DMS 273 (cell line): ENCODE measurements at regions not wholly inside any gene's neighbourhood (a gene's known extent, or its start where the extent isn't known, plus 50 kb on each side); places are given as distances from the start of the nearest gene placed in this dataset.

Experiments used
- DNase-seq: peaks from one replicate; lab custom pipeline; 2025; ENCODE audit not compliant: unreplicated experiment; lab: John Stamatoyannopoulos, UW

GRCh38 chr10:110396284-110396651 lies 91.5 kb upstream of the SMNDC1 start:
- no peak for DNase-seq

GRCh38 chr10:110397856-110398255 lies 93.1 kb upstream of the SMNDC1 start:
- no peak for DNase-seq

GRCh38 chr10:110398419-110399105 lies 93.8 kb upstream of the SMNDC1 start:
- DNase-seq = peak; percentile 39

- no peak for DNase-seq
Observed at GRCh38 chr10:110399106-110399964, 94.6 kb upstream of the SMNDC1 start.

- DNase-seq = peak; percentile 6
Observed at GRCh38 chr10:110399965-110400933, 95.5 kb upstream of the SMNDC1 start.

- DNase-seq = no peak
Observed at GRCh38 chr10:110401401-110402076, 96.2 kb upstream of the DUSP5 start.

- no peak for DNase-seq
Observed at GRCh38 chr10:110402077-110402416, 95.7 kb upstream of the DUSP5 start.

GRCh38 chr10:110403593-110403992 lies 94.1 kb upstream of the DUSP5 start:
- no peak for DNase-seq

GRCh38 chr10:110404413-110404812 lies 93.3 kb upstream of the DUSP5 start:
- DNase-seq = no peak

GRCh38 chr10:110404825-110405224 lies 92.9 kb upstream of the DUSP5 start:
- DNase-seq = no peak

- DNase-seq = no peak
Observed at GRCh38 chr10:110405380-110405779, 92.3 kb upstream of the DUSP5 start.

GRCh38 chr10:110407301-110408170 lies 90.2 kb upstream of the DUSP5 start:
- no peak for DNase-seq

GRCh38 chr10:110408203-110408871 lies 89.4 kb upstream of the DUSP5 start:
- no peak for DNase-seq

GRCh38 chr10:110408943-110409342 lies 88.8 kb upstream of the DUSP5 start:
- DNase-seq = no peak

GRCh38 chr10:110409488-110409887 lies 88.2 kb upstream of the DUSP5 start:
- no peak for DNase-seq

GRCh38 chr10:110409926-110410325 lies 87.8 kb upstream of the DUSP5 start:
- DNase-seq = no peak

- no peak for DNase-seq
Observed at GRCh38 chr10:110410329-110411046, 87.2 kb upstream of the DUSP5 start.

GRCh38 chr10:110411047-110411410 lies 86.7 kb upstream of the DUSP5 start:
- DNase-seq = no peak
